AG04449 (cell line): ENCODE measurements at regions not wholly inside any gene's neighbourhood (a gene's known extent, or its start where the extent isn't known, plus 50 kb on each side); places are given as distances from the start of the nearest gene placed in this dataset.
A peak's percentile ranks its signal among the peaks of the same experiment; 100 is the strongest.

Experiments
- CTCF ChIA-PET: fragments of 350-600 bp; formaldehyde crosslinking; extraction: SDS; loops from one replicate; lab custom pipeline; 2021; ENCODE audit warnings: antibody characterized with exemption; lab: Yijun Ruan, JAX
- POLR2A ChIA-PET: fragments of 400-600, 350-600 bp; formaldehyde crosslinking; extraction: SDS; loops from one replicate; lab custom pipeline; 2020; ENCODE audit warnings: antibody characterized with exemption, inconsistent platforms; lab: Yijun Ruan, JAX
- DNase-seq: peaks from one replicate; pipeline ENCODE4 v3.0.0-alpha.2; 2010; ENCODE audit warnings: low read depth, low spot score
- H3K4me3 ChIP-seq: 2 replicates; pipeline ENCODE4 v1.5.1; 2011; ENCODE audit warnings: low read depth, mild to moderate bottlenecking, control low read depth, low read length
- CTCF ChIP-seq: IDR thresholded peaks from one replicate; pipeline ENCODE4 v1.5.1; 2011; ENCODE audit warnings: mild to moderate bottlenecking, moderate library complexity, low read length, control low read depth, inconsistent platforms; ENCODE audit not compliant: insufficient read depth; ENCODE audit errors: missing control alignments

- ChIA-PET POLR2A (no interaction called here), CTCF (interaction anchor here (1.3 kb wide), 1 partner anchor 18 kb away, joined by 5 read pairs; no protein-coding TSS in a partner anchor)
- no peak for TF ChIP-seq CTCF
- H3K4me3 ChIP-seq: no peak overlapping the region
- no peak for DNase-seq
Measured at GRCh38 chr10:64060389-64060788, 539.2 kb downstream of the REEP3 start.

GRCh38 chr10:64062793-64063192 lies 541.6 kb downstream of the REEP3 start:
- H3K4me3 ChIP-seq: no peak overlapping the region
- no peak for TF ChIP-seq CTCF
- ChIA-PET CTCF (interaction anchor here (2.1 kb wide), 1 partner anchor 22 kb away, joined by 5 read pairs; no protein-coding TSS in a partner anchor), POLR2A (no interaction called here)
- no peak for DNase-seq

- DNase-seq: no peak
- H3K4me3 ChIP-seq: no peak overlapping the region
- ChIA-PET POLR2A (no interaction called here), CTCF (interaction anchor here (1.3 kb wide), 1 partner anchor 25 kb away, joined by 4 read pairs; no protein-coding TSS in a partner anchor)
- TF ChIP-seq CTCF: no peak
Measured at GRCh38 chr10:64067009-64067606, 545.9 kb downstream of the REEP3 start.

- DNase-seq: no peak
- H3K4me3 ChIP-seq: no peak overlapping the region
- POLR2A ChIA-PET: no interaction called here
- TF ChIP-seq CTCF: no peak
- CTCF ChIA-PET: interaction anchor here (1.3 kb wide), 1 partner anchor 26 kb away, joined by 4 read pairs; no protein-coding TSS in a partner anchor
Measured at GRCh38 chr10:64067859-64068258, 546.7 kb downstream of the REEP3 start.

GRCh38 chr10:64070241-64070640 lies 549.0 kb downstream of the REEP3 start:
- POLR2A ChIA-PET: no interaction called here
- CTCF ChIA-PET: interaction anchor here (0.8 kb wide), 1 partner anchor 29 kb away, joined by 3 read pairs; no protein-coding TSS in a partner anchor
- no peak overlapping the region for H3K4me3 ChIP-seq
- no peak for DNase-seq
- TF ChIP-seq CTCF: no peak

GRCh38 chr10:64071218-64071617 lies 550.0 kb downstream of the REEP3 start:
- DNase-seq: peak; percentile 12
- POLR2A ChIA-PET: no interaction called here
- H3K4me3 ChIP-seq: no peak overlapping the region
- CTCF ChIA-PET: no interaction called here
- TF ChIP-seq CTCF: no peak
